ENCODE measurements at regions not wholly inside any gene's neighbourhood (a gene's known extent, or its start where the extent isn't known, plus 50 kb on each side); places are given as distances from the start of the nearest gene placed in this dataset.

- DNase-seq, result no peak
These were observed 2071.2 kb upstream of the CDH6 start for GRCh38 chr5:29122306-29122705.

GRCh38 chr5:29114331-29114768, 2076.0 kb upstream of the CDH9 start:
- DNase-seq, result no peak

- DNase-seq, result no peak
These were observed 2075.1 kb upstream of the CDH9 start for GRCh38 chr5:29113516-29113915.

- no peak for DNase-seq
These were observed 2061.2 kb upstream of the CDH9 start for GRCh38 chr5:29099585-29099984.

GRCh38 chr5:29089591-29090130, 2051.3 kb upstream of the CDH9 start:
- DNase-seq, result no peak

- no peak for DNase-seq
These were observed 2046.8 kb upstream of the CDH9 start for GRCh38 chr5:29085142-29085541.

- DNase-seq, result no peak
These were observed 2041.4 kb upstream of the CDH9 start for GRCh38 chr5:29079771-29080170.

GRCh38 chr5:29077451-29077850, 2039.1 kb upstream of the CDH9 start:
- no peak for DNase-seq

GRCh38 chr5:29069104-29069402, 2030.7 kb upstream of the CDH9 start:
- no peak for DNase-seq

- no peak for DNase-seq
These were observed 2023.0 kb upstream of the CDH9 start for GRCh38 chr5:29061381-29061780.

GRCh38 chr5:29054694-29055093, 2016.3 kb upstream of the CDH9 start:
- no peak for DNase-seq

- DNase-seq, result no peak
These were observed 2015.9 kb upstream of the CDH9 start for GRCh38 chr5:29054282-29054681.

GRCh38 chr5:29051509-29051908, 2013.1 kb upstream of the CDH9 start:
- DNase-seq, result no peak

GRCh38 chr5:29042152-29042551, 2003.8 kb upstream of the CDH9 start:
- no peak for DNase-seq

GRCh38 chr5:29040404-29040803, 2002.0 kb upstream of the CDH9 start:
- no peak for DNase-seq

- DNase-seq, result no peak
These were observed 2001.6 kb upstream of the CDH9 start for GRCh38 chr5:29039994-29040393.

GRCh38 chr5:29037716-29038115, 1999.3 kb upstream of the CDH9 start:
- DNase-seq, result no peak

- no peak for DNase-seq
These were observed 1985.7 kb upstream of the CDH9 start for GRCh38 chr5:29024052-29024451.

- DNase-seq, result no peak
These were observed 1985.2 kb upstream of the CDH9 start for GRCh38 chr5:29023541-29023940.

- no peak for DNase-seq
These were observed 1979.1 kb upstream of the CDH9 start for GRCh38 chr5:29017501-29017900.

GRCh38 chr5:29016067-29016466, 1977.7 kb upstream of the CDH9 start:
- DNase-seq, result no peak

- no peak for DNase-seq
These were observed 1977.1 kb upstream of the CDH9 start for GRCh38 chr5:29015523-29015922.

GRCh38 chr5:29005386-29005785, 1967.0 kb upstream of the CDH9 start:
- DNase-seq, result no peak

GRCh38 chr5:29002481-29002880, 1964.1 kb upstream of the CDH9 start:
- no peak for DNase-seq

- no peak for DNase-seq
These were observed 1963.3 kb upstream of the CDH9 start for GRCh38 chr5:29001666-29002065.

GRCh38 chr5:28984639-28985038, 1946.3 kb upstream of the CDH9 start:
- no peak for DNase-seq

Data from eye (tissue), 1 donor.